ENCODE measurements at regions not wholly inside any gene's neighbourhood (a gene's known extent, or its start where the extent isn't known, plus 50 kb on each side); places are given as distances from the start of the nearest gene placed in this dataset.

DNA sequence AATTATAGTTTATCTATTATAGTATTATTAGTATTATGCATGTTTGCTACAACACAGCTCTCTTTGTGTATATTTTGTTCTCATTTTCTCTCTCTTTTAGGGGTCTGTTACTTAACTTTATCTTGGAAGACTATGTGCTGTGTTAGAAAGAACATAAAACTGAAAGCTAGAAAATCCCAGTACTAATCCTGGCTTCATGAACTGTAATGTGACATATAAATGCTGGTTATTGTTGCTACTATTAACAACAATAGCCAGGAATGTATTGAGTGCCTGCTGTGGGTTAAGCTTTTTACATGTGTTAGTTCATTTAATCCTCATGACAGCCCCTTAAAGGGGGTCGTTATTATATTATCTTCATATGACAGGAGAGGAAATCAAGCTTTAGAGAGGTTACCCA, 170.0 kb upstream of the DTNBP1 start:
- TF ChIP-seq, protein P1, sequence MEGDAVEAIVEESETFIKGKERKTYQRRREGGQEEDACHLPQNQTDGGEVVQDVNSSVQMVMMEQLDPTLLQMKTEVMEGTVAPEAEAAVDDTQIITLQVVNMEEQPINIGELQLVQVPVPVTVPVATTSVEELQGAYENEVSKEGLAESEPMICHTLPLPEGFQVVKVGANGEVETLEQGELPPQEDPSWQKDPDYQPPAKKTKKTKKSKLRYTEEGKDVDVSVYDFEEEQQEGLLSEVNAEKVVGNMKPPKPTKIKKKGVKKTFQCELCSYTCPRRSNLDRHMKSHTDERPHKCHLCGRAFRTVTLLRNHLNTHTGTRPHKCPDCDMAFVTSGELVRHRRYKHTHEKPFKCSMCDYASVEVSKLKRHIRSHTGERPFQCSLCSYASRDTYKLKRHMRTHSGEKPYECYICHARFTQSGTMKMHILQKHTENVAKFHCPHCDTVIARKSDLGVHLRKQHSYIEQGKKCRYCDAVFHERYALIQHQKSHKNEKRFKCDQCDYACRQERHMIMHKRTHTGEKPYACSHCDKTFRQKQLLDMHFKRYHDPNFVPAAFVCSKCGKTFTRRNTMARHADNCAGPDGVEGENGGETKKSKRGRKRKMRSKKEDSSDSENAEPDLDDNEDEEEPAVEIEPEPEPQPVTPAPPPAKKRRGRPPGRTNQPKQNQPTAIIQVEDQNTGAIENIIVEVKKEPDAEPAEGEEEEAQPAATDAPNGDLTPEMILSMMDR (IDR thresholded peaks at IDR 0.05; ENCODE audit: low read depth, low read length, poor library complexity, severe bottlenecking): no peak
- no peak for TF ChIP-seq EZH2phosphoT487 (IDR thresholded peaks at IDR 0.05; ENCODE audit: borderline replicate concordance, low read length)

All from DOHH2 (cell line).